ENCODE measurements at regions not wholly inside any gene's neighbourhood (a gene's known extent, or its start where the extent isn't known, plus 50 kb on each side); places are given as distances from the start of the nearest gene placed in this dataset.
A peak's percentile ranks its signal among the peaks of the same experiment; 100 is the strongest.
"Not testable (repeated sequence)": the region's sequence is repeated elsewhere in the genome, so short reads cannot be mapped to it uniquely, and the experiment has no call there.

DNA sequence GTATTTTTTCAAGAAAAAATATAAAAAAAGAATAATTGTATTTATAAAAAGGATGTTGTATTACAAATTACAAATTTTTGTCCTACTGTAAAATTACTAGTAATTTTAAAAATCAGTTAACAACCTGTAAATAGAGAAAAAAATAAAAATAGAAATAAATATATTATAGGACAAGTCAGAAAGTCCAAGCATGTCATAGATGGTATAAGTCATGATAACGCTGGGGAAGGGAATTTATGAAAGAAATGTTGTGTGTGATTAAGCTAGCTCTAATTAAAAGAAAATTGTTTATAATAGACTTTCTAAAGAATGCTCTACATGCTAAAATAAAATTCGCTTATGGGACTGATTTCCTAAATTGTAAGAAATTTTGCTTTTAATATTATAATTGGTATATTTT lies 2329.9 kb downstream of the ARAP2 start:
- DNase-seq (ENCODE audit: low read depth): no peak

DNA sequence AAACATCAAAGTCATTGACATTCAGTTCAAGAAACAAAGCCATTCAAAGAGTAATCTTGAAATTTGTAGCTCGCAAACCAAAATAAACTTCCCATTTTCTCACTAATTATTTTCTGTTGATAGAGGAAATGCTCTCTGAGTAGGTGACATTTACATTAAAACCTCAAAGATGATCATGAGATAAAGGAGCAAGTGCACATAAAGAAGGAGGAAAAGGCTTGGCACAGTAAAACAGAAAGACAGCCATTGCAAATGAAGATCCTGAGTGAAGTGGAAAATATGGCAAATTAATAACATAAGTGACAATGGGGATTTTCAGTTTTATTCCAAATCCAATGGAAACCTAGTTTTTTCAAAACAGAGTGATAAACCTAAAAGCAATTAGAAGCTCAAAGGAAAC lies 2320.8 kb downstream of the ARAP2 start:
- no peak for DNase-seq (ENCODE audit: low read depth)

DNA sequence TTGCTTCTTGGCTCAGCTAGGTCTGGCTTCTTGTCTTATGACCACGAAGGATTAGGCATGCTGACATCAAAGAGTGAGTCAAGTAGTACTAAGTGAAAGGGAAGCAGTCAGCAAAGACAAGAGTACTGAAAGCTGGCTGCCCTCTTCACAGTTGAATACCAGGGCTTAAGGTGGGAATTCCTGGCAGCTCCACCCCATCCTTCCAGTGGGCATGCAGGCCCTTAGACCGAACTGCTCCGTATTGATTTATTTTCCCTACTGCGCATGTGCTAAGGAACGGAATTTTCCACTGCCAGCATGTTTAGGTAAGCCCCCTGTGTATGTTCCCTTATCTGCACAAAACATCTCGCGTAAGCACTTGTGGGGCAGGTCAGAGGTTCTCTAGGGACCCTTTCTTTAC lies 2320.1 kb downstream of the ARAP2 start:
- DNase-seq (ENCODE audit: low read depth): peak; percentile 86

DNA sequence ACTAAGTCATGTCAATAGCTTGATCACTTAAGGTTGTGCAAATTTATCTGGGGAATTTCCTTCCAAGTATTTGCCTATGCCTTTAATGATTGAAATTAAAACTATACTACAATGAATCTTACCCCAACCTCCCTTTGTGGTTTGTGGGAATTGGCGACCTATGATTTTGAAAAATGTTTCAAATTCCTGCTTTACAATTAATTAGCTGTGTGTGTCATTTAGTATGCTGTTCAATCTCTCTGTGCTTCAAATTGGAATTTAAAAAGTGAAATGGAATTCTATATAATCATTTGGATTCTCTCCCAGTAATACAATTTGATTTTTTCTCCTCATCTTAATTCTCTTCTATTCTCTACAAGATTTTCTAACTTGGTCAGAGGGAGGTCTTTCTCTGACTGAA lies 2319.5 kb downstream of the ARAP2 start:
- peak; percentile 30 for DNase-seq (ENCODE audit: low read depth)

DNA sequence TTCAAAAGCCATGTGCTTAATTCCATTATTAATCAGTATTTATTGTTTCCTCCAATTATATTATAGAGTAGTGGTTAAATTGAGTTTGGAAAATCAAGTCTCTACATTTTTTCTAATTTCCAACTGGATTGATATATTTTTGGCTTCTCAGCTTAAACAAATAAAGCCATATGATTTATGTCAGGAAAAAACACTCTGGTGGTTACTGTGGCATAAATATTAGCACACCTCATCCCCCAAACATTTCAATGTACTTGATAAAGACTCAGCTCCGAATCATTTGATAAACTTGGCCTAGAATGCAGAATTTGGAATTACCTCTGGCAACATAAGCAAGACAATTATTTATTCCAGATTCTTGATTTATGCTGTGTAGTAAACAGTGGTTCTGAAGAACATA lies 2313.8 kb downstream of the ARAP2 start:
- DNase-seq (ENCODE audit: low read depth): peak; percentile 65

DNA sequence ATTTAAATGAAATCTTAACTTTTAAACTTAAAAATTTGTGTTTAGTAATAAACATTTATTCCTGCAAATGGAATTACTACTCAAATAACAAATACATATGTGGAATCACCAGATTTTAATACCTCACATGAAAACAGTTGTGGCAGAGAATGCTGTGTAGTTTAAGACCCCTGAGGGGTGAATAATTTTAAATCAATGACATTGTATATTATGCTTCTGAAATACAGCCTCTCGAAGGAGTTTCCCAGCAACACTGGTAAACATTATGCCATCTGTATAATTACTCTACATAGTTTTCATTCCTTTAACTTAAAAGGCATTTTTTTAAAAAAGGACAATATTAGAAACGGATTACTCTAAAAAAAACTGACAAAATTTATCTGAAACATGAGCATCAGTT lies 2313.3 kb downstream of the ARAP2 start:
- peak; percentile 23 for DNase-seq (ENCODE audit: low read depth)

DNA sequence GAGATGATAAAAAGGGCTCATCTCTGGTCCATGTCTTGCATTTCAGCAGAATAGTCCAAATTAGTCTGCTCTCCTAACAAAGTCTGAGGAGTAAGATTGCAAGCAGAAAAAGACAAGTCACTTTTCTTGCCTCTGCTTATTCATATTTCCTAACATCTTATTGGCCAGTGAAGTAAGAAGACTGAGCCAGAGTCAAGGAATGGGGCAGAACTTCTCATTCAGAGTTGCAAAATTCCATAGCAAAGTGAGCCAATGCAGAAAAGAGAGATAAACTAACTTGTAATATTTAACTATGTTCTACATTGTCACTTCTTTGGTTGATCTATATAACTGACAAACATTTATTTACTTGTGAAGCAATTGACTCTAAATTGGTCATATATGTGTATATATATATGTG lies 2304.0 kb downstream of the ARAP2 start:
- DNase-seq (ENCODE audit: low read depth): no peak

DNA sequence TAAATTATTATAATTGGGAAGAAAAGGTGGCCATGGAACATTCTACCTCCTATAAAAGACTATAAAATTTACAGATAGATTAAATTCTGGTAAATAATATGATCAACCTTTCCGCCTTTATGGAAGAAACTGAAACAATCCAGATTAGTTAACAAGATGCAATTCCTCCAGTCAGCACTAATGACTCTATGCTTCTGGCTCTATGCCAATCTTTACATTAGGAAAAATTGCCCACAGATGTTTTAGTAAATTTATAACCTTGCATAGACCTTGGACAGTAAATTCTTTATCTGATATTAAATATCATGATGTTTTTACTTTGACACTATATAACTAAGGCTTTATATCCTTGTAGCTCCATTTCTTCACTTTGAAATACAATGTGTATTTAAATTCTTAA lies 2302.5 kb downstream of the ARAP2 start:
- no peak for DNase-seq (ENCODE audit: low read depth)

DNA sequence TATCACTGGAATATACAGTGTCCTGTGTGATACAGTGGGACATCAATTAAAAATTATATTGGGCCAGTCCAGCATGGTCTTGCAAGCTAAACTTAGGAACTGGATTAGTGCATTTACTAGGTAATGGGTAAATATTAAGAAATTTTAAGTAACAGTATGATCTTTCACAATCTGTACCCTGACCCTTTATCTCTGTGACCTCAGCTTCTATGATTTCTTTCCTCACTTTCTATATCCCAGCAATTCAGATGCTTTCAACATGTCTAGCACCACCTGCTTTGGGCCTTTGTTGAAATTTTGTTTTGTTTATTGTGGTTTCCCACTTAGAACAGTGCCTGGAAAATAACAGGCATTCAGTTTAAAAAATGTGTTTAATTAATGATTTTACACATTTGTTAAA lies 2295.4 kb downstream of the ARAP2 start:
- DNase-seq (ENCODE audit: low read depth): no peak

DNA sequence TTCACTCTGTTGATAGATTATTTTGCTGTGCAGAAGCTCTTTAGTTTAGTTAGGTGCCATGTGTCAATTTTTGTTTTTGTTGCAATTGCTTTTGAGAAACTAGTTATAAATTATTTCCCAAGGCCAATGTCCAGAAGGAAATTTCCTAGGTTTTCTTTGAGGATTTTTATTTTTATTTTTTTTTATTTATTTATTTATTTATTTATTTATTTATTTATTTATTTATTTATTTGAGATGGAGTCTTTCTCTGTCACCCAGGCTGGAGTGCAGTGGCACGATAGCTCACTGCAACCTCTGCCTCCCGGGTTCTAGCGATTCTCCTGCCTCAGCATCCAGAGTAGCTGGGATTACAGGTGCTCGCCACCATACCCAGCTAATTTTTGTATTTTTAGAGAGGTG lies 2290.5 kb downstream of the ARAP2 start:
- DNase-seq (ENCODE audit: low read depth): not testable (repeated sequence)

DNA sequence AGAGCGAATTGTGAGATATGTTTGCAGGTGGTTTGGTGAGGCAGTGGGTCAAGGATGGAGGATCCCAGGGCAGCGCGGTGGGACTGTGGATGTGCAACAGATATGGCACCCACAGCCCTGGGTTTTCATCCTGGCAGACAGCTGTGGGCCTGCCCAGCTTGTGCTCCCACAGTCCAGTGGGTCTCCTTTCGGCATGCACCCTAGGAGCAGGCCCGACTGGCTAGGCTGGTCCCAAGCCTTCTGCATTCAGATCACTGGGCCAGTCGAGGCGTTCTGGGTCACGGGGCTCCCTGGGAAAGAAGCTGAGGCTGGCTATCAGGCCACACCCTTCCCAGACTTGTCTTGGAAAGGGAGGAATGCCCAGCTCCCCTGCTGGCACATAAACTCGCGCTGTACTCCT lies 2289.6 kb downstream of the ARAP2 start:
- no peak for DNase-seq (ENCODE audit: low read depth)

DNA sequence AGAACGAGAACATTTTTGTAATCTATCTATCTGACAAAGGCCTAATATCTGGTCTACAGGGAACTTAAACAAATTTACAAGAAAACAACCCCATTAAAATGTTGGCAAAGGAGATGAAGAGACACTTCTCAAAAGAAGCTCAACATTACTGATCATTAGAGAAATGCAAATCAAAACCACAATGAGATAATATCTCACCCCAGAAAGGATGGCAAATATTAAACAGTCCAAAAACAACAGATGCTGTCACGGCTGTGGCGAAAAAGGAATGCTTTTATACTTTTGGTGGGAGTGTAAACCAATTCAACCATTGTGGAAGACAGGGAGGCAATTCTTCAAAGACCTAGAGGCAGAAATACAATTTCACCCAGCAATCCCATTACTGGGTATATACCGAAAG lies 2284.8 kb downstream of the ARAP2 start:
- peak; percentile 86 for DNase-seq (ENCODE audit: low read depth)

DNA sequence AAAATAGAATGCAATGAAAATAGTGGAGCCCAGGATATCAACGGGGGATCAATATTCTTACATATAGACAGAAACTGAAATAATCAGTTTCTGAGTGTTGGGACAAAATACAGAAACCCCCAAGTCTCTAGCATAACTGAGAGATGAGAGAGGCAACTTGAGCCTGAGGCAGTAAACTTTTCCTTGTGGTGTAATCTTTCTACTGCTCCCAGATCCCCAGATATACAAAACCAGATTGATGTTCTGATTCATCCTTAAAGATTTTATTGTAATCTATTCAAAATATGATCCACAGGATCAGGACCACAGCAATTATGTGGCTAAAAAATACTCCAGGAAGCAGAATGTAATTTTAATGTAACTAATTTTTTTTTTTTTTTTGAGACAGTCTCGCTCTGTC lies 2282.6 kb downstream of the ARAP2 start:
- DNase-seq (ENCODE audit: low read depth): peak; percentile 82

DNA sequence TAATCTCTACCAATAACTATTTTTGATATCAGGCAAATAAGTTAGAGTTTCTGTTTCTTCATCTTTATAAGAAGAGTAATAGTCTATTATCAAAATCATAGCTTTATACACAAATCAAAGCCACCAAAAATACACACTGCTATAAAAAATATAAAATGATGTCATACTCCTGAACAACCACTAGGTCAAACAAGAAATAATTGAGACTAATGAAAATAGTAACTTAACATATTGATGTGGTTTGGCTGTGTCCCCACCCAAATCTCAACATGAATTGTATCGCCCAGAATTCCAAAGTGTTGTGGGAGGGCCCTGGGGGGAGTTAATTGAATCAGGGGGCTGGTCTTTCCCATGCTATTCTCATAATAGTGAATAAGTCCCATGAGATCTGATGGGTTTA lies 2277.5 kb downstream of the ARAP2 start:
- DNase-seq (ENCODE audit: low read depth): no peak

DNA sequence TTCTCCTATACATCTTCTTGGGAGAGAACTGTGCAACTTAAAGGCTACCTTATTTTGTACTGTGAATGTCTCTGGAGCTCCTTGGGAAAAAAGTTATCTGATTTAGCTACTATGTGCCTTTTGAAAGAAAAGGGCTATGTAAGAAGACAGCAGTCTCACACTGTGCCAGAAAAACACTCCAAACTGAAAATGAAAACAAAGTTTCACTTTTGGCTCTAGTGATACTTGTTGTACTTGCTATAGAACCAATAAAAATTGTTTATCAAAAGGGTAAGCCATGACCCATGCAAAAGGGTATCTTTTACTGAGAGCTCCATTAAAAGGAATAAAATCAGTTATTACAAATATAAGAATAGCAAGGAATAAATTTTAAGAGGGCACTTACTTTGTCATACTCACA lies 2270.0 kb downstream of the ARAP2 start:
- no peak for DNase-seq (ENCODE audit: low read depth)

DNA sequence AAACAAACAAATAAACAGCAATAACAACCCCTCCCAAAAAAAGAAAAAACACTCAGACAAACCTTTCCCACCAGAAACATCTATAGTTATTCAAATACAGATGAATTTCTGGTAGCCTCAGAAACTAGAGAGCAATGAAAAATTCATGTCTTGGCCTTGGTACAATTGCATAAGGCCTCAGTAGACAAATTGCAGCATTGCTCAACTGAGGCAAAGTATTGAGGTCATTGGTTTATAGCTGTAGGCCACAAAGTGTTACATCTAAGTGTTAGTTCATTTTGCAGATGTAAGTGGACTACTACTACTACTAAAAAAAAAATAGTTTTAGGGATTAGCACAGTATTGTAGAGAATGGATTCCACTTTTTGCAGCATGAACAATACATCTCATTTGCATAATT lies 2268.3 kb downstream of the ARAP2 start:
- DNase-seq (ENCODE audit: low read depth): no peak

DNA sequence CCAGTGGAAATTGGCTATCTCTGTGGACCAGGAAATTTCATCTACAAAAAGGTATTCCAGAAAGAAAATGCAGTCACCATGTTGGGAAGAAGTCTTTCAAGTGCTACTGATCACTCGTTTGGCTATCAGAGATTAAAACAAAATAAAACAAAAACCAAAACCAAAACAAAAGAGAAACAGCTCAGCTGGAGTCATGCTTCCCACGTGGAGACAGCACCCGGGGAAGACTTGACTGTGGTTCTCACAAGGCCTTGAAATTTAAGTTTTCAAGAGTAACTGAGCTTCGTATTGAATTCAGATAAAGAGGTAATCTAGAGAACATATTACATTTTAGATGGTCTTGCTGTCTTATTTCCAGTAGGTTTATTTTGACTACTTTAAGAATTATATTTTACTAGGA lies 2264.5 kb downstream of the ARAP2 start:
- DNase-seq (ENCODE audit: low read depth): not testable (repeated sequence)

DNA sequence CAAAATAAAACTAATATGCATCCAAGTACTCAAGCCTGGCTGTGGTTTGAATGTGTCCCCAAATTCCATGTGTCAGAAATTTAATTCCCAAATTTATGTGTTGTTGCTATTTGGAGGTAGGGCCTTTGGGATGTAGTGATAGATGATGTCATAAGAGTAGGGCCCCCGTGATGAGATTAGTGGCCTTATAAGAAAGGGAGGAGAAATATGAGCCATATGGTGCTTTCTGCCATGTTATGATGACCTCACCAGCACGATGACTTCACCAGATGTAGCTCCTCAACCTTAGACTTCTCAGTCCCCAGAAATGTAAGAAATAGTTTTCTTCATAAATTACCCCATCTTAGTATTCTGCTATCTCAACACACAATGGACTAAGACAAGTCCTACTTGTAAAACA lies 2264.0 kb downstream of the ARAP2 start:
- no peak for DNase-seq (ENCODE audit: low read depth)

DNA sequence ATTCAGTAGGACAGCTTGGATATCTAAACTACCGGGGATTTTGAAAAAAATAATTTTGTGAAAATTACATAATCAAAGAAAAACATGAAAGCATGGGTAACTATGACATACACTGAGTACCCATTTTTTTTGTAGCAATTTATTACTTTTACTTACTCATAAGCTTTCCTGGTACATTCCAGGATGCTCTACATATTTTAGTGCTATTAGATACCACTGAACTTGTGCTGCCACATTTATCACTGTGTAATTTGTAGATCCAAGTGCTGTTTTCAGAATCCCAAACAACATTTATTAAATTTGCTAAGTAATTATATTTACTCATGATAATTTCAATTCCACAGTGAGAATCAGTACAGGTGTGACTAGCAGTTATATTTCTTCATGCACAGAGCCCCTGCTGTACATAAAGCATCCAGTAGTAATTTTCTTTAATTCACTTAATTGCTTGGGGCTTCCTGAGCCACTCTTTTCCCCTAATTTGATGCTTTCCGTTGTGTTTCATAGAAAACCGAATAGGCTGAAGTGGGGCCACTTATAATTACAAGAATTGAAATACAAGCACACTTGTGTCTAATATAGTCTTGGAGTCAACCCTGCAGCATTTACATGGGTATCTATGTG lies 2254.4 kb downstream of the ARAP2 start:
- DNase-seq (ENCODE audit: low read depth): no peak

DNA sequence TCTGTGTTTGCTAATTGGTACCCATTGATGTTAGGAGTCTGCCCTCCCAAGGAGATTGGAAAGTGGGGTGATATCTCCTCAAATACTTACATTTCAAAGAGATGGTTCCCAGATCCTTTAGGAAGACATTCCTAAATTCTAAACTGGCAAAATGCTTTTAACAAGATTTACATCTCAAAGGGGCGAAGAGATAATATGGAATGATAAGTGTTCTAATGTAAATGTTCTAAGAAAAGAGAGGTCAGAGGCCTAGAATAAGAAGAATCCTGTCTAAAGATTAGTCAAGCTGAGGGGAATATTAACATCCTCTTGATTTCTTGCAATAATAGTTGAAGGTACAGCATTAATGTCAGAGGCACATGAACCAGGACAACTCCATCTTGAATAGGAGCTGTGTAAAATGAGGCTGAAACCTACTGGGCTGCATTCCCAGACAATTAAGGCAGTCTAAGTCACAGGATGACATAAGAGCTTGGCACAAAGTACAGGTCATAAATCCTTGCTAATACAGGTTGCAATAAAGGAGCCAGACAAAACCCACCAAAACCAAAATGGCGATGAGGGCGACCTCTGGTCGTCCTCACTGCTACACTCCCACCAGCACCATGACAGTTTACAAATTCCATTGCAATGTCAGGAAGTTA lies 2248.1 kb downstream of the ARAP2 start:
- peak; percentile 78 for DNase-seq (ENCODE audit: low read depth)

DNA sequence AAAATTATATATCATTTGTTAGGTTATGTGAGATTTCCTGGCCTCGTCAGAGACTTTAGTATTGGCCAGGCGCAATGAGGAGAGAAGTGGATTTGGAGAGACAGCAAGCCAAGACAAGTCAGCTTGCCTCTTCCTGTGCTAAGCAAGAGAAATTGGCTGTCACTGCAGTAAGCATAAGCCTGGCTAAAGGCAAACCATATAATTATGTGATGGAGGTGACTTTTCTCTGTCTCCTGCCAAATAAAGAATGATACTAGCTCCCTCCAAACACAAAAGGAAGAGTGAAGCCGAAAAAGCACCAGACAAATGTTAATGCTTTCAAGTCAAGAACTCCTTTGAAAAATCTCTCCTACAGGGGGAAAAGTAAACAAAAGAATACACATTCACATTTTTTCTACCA lies 2246.0 kb downstream of the ARAP2 start:
- DNase-seq (ENCODE audit: low read depth): peak; percentile 33

DNA sequence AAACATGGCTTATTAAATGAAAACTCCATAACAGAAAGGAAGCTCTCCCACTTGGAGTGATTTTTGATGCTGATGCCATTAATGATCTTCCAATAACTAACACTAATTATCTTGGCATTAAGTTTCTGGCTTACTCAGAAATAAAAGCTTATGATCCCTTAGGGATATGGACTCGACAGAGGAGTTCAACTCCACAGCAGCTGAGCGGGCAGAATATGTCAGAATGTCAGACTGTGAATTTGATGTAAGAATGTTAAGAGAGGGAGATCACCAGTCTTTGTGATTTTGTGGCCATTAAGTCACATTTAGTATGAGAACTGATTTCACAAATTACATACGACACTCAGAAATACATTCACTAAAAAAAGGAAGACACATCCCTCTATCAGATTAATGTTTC lies 2244.0 kb downstream of the ARAP2 start:
- DNase-seq (ENCODE audit: low read depth): no peak

DNA sequence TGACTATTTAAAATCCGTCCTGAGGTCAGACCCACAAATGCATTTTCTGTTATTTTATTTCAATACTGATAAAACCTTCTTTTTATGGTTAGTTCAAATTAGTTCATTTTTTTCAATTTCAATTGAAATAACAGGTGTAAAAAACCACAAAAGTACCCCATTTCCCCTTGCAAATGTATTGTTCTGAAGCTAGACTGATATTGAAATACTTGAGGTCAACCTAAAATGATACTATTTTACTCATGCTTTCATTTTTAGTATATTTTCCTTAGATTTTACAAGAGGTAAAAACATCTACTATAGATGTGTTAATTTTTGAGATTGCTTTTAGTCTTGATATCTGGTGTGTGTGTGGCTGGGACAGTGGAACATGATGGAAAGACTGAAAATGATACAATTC lies 2237.8 kb downstream of the ARAP2 start:
- not testable (repeated sequence) for DNase-seq (ENCODE audit: low read depth)

DNA sequence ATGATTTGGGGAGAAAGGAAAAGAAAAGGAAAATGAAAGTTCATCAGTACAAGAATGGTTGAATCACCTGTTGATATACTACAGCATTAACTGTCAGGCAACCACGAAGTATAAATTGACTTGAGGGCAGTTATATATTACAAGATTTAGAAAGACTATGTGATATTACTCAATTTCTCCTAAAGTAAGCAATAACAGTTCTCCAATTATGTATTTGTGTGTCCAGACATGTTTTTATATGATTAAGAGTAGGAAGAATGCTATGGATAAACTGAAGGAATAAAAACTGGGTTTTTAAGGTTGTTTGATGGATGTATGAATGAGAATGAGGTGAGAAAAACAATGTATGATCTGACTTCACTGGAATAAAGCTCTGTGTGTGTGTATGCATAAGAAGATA lies 2234.4 kb downstream of the ARAP2 start:
- no peak for DNase-seq (ENCODE audit: low read depth)
